ENCODE measurements at regions not wholly inside any gene's neighbourhood (a gene's known extent, or its start where the extent isn't known, plus 50 kb on each side); places are given as distances from the start of the nearest gene placed in this dataset.

GRCh38 chr4:19913650-19914049 is 338.1 kb upstream of the SLIT2 start:
- TF ChIP-seq TSHZ2 (CRISPR knock-in tag; IDR thresholded peaks at IDR 0.05) (no peak), PPARA (CRISPR knock-in tag; IDR thresholded peaks at IDR 0.05; ENCODE audit: borderline replicate concordance) (no peak), CREB5 (CRISPR knock-in tag; IDR thresholded peaks at IDR 0.05; ENCODE audit: low read depth) (no peak), PATZ1 (CRISPR knock-in tag; IDR thresholded peaks at IDR 0.05; ENCODE audit: borderline replicate concordance) (no peak), BACH2 (CRISPR knock-in tag; IDR thresholded peaks at IDR 0.05; ENCODE audit: borderline replicate concordance) (no peak), GLIS3 (CRISPR knock-in tag; IDR thresholded peaks at IDR 0.05) (no peak), ARNTL (CRISPR knock-in tag; IDR thresholded peaks at IDR 0.05; ENCODE audit: borderline replicate concordance, low read depth) (no peak), ZNF565 (CRISPR knock-in tag; conservative IDR thresholded peaks at IDR 0.05; ENCODE audit: low read depth) (no peak), RARB (CRISPR knock-in tag; IDR thresholded peaks at IDR 0.05) (no peak), CSDC2 (CRISPR knock-in tag; IDR thresholded peaks at IDR 0.05) (no peak), ESRRG (CRISPR knock-in tag; IDR thresholded peaks at IDR 0.05) (no peak), OSR1 (CRISPR knock-in tag; IDR thresholded peaks at IDR 0.05) (no peak)
- no peak for ATAC-seq

GRCh38 chr4:19910861-19911525 is 340.7 kb upstream of the SLIT2 start:
- no peak for TF ChIP-seq ZC3H10 (CRISPR knock-in tag; IDR thresholded peaks at IDR 0.05)
- no peak for TF ChIP-seq POU6F1 (CRISPR knock-in tag; IDR thresholded peaks at IDR 0.05; ENCODE audit: borderline replicate concordance, low read depth)
- no peak for TF ChIP-seq ZFP3 (CRISPR knock-in tag; IDR thresholded peaks at IDR 0.05)
- TF ChIP-seq CSRNP3 (CRISPR knock-in tag; IDR thresholded peaks at IDR 0.05) = no peak
- no peak for TF ChIP-seq ZNF70 (CRISPR knock-in tag; IDR thresholded peaks at IDR 0.05)

GRCh38 chr4:19905024-19905423 is 346.7 kb upstream of the SLIT2 start:
- no peak for ATAC-seq
- no peak for TF ChIP-seq ZNF8 (CRISPR knock-in tag; IDR thresholded peaks at IDR 0.05)
- TF ChIP-seq PATZ1 (CRISPR knock-in tag; IDR thresholded peaks at IDR 0.05; ENCODE audit: borderline replicate concordance) = no peak
- no peak for TF ChIP-seq GLIS3 (CRISPR knock-in tag; IDR thresholded peaks at IDR 0.05)
- TF ChIP-seq ZFP30 (CRISPR knock-in tag; IDR thresholded peaks at IDR 0.05) = no peak

More at GRCh38 chr4:19910861-19911525, 340.7 kb upstream of the SLIT2 start:
- no peak for ATAC-seq

Measured in SK-N-SH treated with all-trans-retinoic acid at 6 μM for 48 hours (cell line).